Activated T-helper 2 cell treated with anti-CD3 and anti-CD28 coated beads, Interferon-gamma antibody, Interleukin-2, Interleukin-4, amounts not matched to agents 10 μg/mL and 5 μg/mL and 100 μg/mL, durations not matched to agents 14 hours and 24 hours and 36 hours (primary cell): ENCODE measurements at regions not wholly inside any gene's neighbourhood (a gene's known extent, or its start where the extent isn't known, plus 50 kb on each side); places are given as distances from the start of the nearest gene placed in this dataset.

ENCODE experiments used
- DNase-seq: peaks from one replicate; pipeline ENCODE4 v3.0.0; 2021; ENCODE audit warnings: low spot score
- H3K27ac Mint-ChIP-seq: one replicate; pipeline ENCODE4 v1.8.0; 2021; ENCODE audit warnings: mixed read lengths
- H3K27me3 Mint-ChIP-seq: one replicate; pipeline ENCODE4 v1.8.0; 2021; ENCODE audit warnings: low read depth, mixed read lengths
- H3K36me3 Mint-ChIP-seq: one replicate; pipeline ENCODE4 v1.8.0; 2021; ENCODE audit warnings: low read depth, mixed read lengths
- H3K4me1 Mint-ChIP-seq: one replicate; pipeline ENCODE4 v1.8.0; 2021; ENCODE audit warnings: low read depth, mixed read lengths
- H3K4me3 Mint-ChIP-seq: one replicate; pipeline ENCODE4 v1.8.0; 2021; ENCODE audit warnings: low read depth, mild to moderate bottlenecking, moderate library complexity, mixed read lengths
- H3K9me3 Mint-ChIP-seq: one replicate; pipeline ENCODE4 v1.8.0; 2021; ENCODE audit warnings: mixed read lengths
- intact Hi-C: fragments of 100-400 bp; cut with micrococcal nuclease; formaldehyde crosslinking; loops from one replicate; pipeline ENCODE4 v1.15.1; 2023

DNA sequence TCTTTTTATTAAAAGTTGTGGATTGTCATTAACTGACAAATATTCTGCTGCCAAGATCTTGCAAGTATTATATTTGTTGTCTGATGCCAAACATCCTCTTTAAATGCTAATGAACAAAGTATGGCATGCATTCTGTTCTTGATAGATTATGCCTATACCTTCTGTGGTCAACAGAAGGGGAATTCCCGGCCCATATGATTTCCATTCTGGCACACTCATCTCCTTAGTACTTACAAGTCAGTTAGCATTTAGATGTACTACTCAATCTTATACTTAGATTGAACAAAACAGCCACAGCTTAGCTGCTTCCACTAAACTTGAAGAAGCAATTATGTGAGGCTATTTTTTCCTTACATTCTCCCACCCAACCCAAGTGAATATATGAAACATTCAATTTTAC lies 246.1 kb upstream of the DACH1 start:
- Mint-ChIP-seq H3K9me3 (peaks cover 5% of the 10 kb centered on the region), H3K4me1 (no peaks in the 10 kb centered on the region), H3K4me3 (no peak overlapping the region), H3K27ac (no peak overlapping the region), H3K36me3 (no peaks in the 10 kb centered on the region), H3K27me3 (no peaks in the 10 kb centered on the region)
- DNase-seq = no peak
- intact Hi-C loops = no loop called here

GRCh38 chr13:72112216-72112615 lies 245.2 kb upstream of the DACH1 start:
- Mint-ChIP-seq H3K27me3 (no peaks in the 10 kb centered on the region), H3K27ac (no peak overlapping the region), H3K36me3 (no peaks in the 10 kb centered on the region), H3K4me1 (no peaks in the 10 kb centered on the region), H3K4me3 (no peak overlapping the region), H3K9me3 (peaks cover 10% of the 10 kb centered on the region)
- intact Hi-C loops = no loop called here
- DNase-seq = no peak

DNA sequence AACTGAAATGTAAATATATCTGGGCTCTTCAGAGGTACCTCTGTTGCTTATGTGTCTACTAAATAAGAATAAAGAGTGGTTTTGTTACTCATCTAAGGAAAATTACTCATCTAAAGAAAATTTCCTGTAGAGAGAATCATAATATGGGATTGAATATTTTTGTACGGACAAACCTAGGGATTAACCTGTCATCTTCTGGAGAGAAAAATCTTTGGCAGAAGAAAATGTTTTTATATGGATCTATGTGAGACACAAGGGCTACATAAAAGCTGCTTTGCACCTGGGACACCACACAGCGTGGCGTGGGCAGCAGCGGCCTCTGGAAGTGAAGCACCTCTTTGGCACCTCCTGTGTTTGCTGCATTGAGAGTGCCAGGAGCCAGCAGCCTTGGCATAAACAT lies 242.9 kb upstream of the DACH1 start:
- H3K36me3 Mint-ChIP-seq = no peaks in the 10 kb centered on the region
- peaks cover 5% of the 10 kb centered on the region for H3K9me3 Mint-ChIP-seq
- no peaks in the 10 kb centered on the region for H3K4me1 Mint-ChIP-seq
- no peak overlapping the region for H3K4me3 Mint-ChIP-seq
- intact Hi-C loops = no loop called here
- no peaks in the 10 kb centered on the region for H3K27me3 Mint-ChIP-seq
- DNase-seq = no peak
- no peak overlapping the region for H3K27ac Mint-ChIP-seq

DNA sequence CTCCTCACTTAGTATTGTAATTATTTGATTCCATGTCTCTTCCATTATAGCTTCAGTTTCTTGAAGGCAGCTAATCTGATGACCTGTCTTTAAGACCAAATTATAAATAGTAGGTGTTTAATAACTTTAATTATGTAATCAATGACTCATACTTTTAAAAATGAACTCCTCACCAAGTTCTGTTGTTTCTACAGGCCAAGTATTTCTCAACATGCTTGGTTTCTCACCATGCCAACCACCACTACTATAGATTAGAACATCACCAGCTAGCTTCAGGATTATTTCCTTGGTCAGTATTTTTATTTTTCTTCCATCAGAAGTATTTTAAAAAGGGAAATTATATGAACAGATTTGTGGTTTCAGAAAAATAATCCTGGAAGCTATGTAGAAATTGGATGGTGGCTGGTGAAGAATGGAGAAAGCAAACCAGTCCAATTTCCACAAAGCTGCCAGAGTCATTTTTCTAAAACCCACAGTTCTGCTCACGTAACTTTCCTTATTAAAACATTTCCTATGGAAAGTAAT lies 237.7 kb upstream of the DACH1 start:
- intact Hi-C loops = no loop called here
- no peaks in the 10 kb centered on the region for H3K4me1 Mint-ChIP-seq
- no peak overlapping the region for H3K4me3 Mint-ChIP-seq
- H3K36me3 Mint-ChIP-seq = no peaks in the 10 kb centered on the region
- peaks cover 5% of the 10 kb centered on the region for H3K9me3 Mint-ChIP-seq
- H3K27ac Mint-ChIP-seq = no peak overlapping the region
- H3K27me3 Mint-ChIP-seq = no peaks in the 10 kb centered on the region
- no peak for DNase-seq

DNA sequence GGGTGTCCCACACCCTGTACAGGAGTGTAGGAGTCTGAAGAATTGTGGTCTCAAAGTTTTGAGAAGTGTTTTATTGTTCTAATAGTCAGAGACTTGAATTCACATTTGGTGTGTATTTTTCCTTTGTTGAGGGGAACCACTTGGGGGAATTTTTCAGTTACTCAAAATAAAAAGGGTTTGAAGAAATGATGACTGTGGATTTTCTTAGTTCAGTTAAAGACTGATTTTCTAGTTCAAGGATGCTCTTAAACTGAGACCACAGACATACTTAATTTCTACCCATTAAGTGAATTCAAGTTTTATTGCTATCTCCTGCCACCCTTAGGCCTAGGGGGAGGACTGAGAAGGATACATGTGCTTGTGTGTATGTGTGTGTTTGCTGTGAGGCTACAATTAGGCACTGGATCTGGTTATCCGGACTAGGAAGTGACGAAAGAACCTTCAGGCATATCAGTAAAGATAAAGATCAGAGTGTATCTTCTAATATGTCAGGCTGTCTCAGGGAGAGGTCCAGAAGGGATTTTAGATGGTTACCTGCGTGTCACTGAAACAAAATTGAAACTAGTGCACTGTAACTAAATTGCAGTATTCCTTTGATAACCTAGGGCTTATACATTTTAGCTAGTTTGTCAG lies 234.9 kb upstream of the DACH1 start:
- intact Hi-C loops = no loop called here
- Mint-ChIP-seq H3K4me1 (no peaks in the 10 kb centered on the region), H3K9me3 (no peaks in the 10 kb centered on the region), H3K4me3 (no peak overlapping the region), H3K36me3 (no peaks in the 10 kb centered on the region), H3K27ac (no peak overlapping the region), H3K27me3 (no peaks in the 10 kb centered on the region)
- DNase-seq = no peak

- Mint-ChIP-seq H3K27me3 (no peaks in the 10 kb centered on the region), H3K27ac (no peak overlapping the region), H3K4me1 (no peaks in the 10 kb centered on the region), H3K4me3 (no peak overlapping the region), H3K36me3 (no peaks in the 10 kb centered on the region), H3K9me3 (no peaks in the 10 kb centered on the region)
- intact Hi-C loops = no loop called here
- no peak for DNase-seq
Measured at GRCh38 chr13:72100339-72100738, 233.3 kb upstream of the DACH1 start.

DNA sequence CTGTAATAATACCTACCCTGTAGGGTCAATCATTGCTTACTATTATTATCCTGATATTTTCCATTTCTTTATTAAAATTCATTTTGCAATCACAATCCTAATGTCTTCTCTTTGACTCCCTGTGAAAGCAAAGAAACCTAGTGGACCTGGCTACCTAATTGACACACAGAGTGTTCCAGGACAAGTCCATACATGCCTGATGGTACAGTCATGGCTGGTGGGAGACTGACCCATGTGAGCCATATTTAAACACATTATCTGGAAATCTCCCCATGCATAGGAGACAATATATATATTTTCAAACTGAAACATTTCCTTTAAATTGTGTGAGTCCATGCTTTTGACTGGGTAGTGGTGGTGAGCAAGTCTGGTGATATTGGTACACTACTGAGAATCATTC lies 230.6 kb upstream of the DACH1 start:
- H3K27me3 Mint-ChIP-seq = no peaks in the 10 kb centered on the region
- H3K36me3 Mint-ChIP-seq = no peaks in the 10 kb centered on the region
- no peaks in the 10 kb centered on the region for H3K9me3 Mint-ChIP-seq
- H3K4me1 Mint-ChIP-seq = no peaks in the 10 kb centered on the region
- intact Hi-C loops = no loop called here
- no peak overlapping the region for H3K4me3 Mint-ChIP-seq
- no peak overlapping the region for H3K27ac Mint-ChIP-seq
- no peak for DNase-seq

DNA sequence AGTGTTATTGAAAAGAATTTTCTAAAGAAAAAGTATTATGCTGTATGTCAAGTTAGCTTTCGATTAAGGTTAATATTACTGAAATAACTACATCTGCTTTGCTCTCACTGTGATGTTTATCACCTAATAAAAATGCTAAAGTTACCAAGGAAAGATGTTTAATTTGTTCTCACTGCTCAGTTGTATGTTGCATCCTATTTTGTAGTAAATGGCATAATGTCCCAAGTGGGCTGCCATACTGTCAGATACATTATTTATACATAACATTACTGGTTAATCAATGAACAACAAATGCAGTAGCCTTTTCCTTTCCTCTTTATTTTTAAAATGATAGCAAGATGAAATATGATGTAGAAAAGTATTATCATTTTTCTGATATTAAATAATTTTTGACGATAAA lies 226.3 kb upstream of the DACH1 start:
- no peaks in the 10 kb centered on the region for H3K27me3 Mint-ChIP-seq

DNA sequence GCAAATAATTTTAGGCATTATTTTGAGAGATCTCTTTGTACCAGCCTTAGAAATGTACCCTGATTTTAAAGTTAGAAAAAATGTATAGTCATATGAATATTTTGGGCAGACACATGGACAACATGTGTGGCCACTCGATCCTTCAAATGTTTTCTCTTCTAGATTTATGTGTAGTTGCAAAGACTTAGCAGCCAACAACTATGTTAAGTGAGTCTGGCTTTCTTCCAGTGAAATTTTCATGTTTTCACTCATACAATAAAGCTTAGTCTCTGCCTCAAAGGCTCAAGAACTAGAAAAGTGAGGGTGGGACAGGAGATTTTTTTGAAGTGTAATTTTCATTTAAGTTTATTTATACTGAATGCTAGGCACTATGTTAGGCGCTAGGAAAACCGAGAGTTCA lies 207.7 kb upstream of the DACH1 start:
- no peaks in the 10 kb centered on the region for H3K27me3 Mint-ChIP-seq
- no peaks in the 10 kb centered on the region for H3K4me1 Mint-ChIP-seq
- intact Hi-C loops = no loop called here
- H3K9me3 Mint-ChIP-seq = no peaks in the 10 kb centered on the region
- H3K36me3 Mint-ChIP-seq = no peaks in the 10 kb centered on the region
- H3K4me3 Mint-ChIP-seq = no peak overlapping the region
- DNase-seq = no peak
- no peak overlapping the region for H3K27ac Mint-ChIP-seq

More for the DNA sequence above, 226.3 kb upstream of the DACH1 start:
- no peak overlapping the region for H3K4me3 Mint-ChIP-seq
- intact Hi-C loops = no loop called here
- H3K36me3 Mint-ChIP-seq = no peaks in the 10 kb centered on the region
- H3K9me3 Mint-ChIP-seq = no peaks in the 10 kb centered on the region
- no peak overlapping the region for H3K27ac Mint-ChIP-seq
- H3K4me1 Mint-ChIP-seq = no peaks in the 10 kb centered on the region
- no peak for DNase-seq

DNA sequence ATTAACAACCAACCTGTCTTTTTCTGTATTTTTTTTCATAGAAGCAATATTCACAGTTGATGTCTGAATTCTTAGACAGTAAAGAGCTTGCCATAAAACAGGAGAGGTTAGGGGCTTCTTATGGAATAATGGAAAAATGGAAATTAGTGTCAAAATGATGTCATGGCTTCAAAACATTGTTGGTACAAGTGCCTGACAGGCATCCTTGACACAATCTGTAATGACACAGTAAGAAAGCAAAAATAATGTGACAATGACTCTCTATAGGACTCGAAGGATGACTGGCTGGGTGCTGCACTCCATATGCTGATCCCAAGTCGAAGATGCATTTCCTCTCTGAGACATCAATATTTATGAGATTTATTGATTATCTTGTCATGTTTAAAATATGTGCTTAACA lies 205.3 kb upstream of the DACH1 start:
- no peaks in the 10 kb centered on the region for H3K4me1 Mint-ChIP-seq
- no peaks in the 10 kb centered on the region for H3K36me3 Mint-ChIP-seq
- H3K4me3 Mint-ChIP-seq = no peak overlapping the region
- H3K27me3 Mint-ChIP-seq = no peaks in the 10 kb centered on the region
- no peak for DNase-seq
- peaks cover 6% of the 10 kb centered on the region for H3K9me3 Mint-ChIP-seq
- H3K27ac Mint-ChIP-seq = no peak overlapping the region
- intact Hi-C loops = no loop called here

DNA sequence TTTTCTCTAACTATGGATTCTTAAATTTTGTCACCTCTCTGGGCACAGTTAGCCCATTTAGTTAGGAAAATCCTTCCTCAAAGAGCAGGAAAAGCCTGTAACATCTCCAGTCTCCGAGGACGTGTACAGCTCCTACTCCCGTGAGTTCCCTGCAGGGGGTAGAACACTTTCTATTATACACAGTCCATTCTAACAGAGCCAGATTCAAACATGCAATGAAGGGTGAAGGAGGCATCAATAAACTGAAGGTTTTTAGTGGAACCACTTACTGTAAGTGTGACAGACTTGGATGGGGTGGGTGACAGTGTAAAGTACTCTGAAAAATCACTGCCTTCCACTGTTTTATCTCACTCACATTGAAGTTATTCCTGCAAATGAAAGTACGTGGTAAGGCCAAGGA lies 204.7 kb upstream of the DACH1 start:
- H3K27ac Mint-ChIP-seq = no peak overlapping the region
- no peaks in the 10 kb centered on the region for H3K27me3 Mint-ChIP-seq
- intact Hi-C loops = no loop called here
- H3K9me3 Mint-ChIP-seq = peaks cover 6% of the 10 kb centered on the region
- no peak for DNase-seq
- H3K4me3 Mint-ChIP-seq = no peak overlapping the region
- no peaks in the 10 kb centered on the region for H3K4me1 Mint-ChIP-seq
- no peaks in the 10 kb centered on the region for H3K36me3 Mint-ChIP-seq

DNA sequence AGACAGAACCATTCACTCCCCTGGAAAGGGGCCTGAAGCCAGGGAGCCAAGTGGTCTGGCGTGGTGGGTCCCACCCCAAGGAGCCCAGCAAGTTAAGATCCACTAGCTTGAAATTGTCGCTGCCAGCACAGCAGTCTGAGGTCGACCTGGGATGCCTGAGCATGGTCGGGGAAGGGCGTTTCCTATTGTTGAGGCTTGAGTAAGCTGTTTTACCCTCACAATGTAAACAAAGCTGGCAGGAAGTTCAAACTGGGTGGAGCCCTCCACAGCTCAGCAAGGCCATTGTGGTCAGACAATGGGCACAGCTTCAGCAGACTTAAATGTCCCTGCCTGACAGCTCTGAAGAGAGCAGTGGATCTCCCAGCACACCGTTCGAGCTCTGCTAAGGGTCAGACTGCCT lies 195.6 kb upstream of the DACH1 start:
- H3K4me1 Mint-ChIP-seq = no peaks in the 10 kb centered on the region
- DNase-seq = no peak
- H3K27ac Mint-ChIP-seq = no peak overlapping the region
- H3K27me3 Mint-ChIP-seq = no peaks in the 10 kb centered on the region
- intact Hi-C loops = no loop called here
- H3K4me3 Mint-ChIP-seq = no peak overlapping the region
- H3K36me3 Mint-ChIP-seq = no peaks in the 10 kb centered on the region
- H3K9me3 Mint-ChIP-seq = peaks cover 41% of the 10 kb centered on the region

DNA sequence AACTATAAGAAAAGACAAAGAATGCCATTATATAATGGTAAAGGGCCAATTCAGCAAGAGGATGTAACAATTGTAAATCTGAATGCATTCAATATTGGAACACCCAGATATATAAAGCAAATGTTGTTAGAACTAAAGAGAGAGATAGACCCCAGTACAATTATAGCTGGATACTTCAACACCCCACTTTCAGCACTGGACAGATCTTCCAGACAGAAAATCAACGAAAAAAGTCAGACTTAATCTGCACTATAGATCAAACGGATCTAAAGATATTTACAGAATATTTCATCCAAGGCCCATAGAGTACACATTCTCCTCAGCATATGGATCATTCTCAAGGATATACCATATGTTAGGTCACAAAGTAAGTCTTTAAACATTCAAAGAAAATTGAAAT lies 194.6 kb upstream of the DACH1 start:
- no peaks in the 10 kb centered on the region for H3K36me3 Mint-ChIP-seq
- no peak overlapping the region for H3K27ac Mint-ChIP-seq
- intact Hi-C loops = no loop called here
- no peak for DNase-seq
- H3K9me3 Mint-ChIP-seq = peaks cover 39% of the 10 kb centered on the region
- H3K4me3 Mint-ChIP-seq = no peak overlapping the region
- no peaks in the 10 kb centered on the region for H3K4me1 Mint-ChIP-seq
- H3K27me3 Mint-ChIP-seq = no peaks in the 10 kb centered on the region

- intact Hi-C loops = no loop called here
- H3K27ac Mint-ChIP-seq = no peak overlapping the region
- H3K9me3 Mint-ChIP-seq = no peaks in the 10 kb centered on the region
- H3K4me1 Mint-ChIP-seq = no peaks in the 10 kb centered on the region
- no peaks in the 10 kb centered on the region for H3K27me3 Mint-ChIP-seq
- H3K36me3 Mint-ChIP-seq = no peaks in the 10 kb centered on the region
- H3K4me3 Mint-ChIP-seq = no peak overlapping the region
- no peak for DNase-seq
Measured at GRCh38 chr13:72050251-72050650, 183.2 kb upstream of the DACH1 start.
